ENCODE measurements at regions not wholly inside any gene's neighbourhood (a gene's known extent, or its start where the extent isn't known, plus 50 kb on each side); places are given as distances from the start of the nearest gene placed in this dataset.

DNA sequence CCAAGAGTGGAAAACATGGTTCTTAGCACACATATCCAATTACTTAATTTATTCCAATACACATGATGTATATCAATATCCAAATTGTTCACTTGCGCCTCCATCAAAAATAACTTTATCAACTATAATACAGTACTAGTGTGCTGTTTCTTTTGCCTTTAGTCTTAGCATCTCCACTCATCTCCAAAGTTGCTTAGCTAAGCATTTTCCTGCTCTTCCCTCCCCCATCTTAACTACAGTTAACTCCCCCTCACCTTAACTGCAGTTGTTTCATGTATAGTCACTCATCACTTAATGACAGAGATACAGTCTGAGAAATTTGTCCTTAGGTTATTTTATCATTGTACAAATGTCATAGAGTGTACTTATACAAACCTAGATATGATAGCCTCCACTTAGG is 705.2 kb upstream of the LINC00305 start:
- TF ChIP-seq ZFP30 (CRISPR knock-in tag; IDR thresholded peaks at IDR 0.05) = no peak
- TF ChIP-seq OSR1 (CRISPR knock-in tag; IDR thresholded peaks at IDR 0.05) = no peak
- TF ChIP-seq, protein P1, sequence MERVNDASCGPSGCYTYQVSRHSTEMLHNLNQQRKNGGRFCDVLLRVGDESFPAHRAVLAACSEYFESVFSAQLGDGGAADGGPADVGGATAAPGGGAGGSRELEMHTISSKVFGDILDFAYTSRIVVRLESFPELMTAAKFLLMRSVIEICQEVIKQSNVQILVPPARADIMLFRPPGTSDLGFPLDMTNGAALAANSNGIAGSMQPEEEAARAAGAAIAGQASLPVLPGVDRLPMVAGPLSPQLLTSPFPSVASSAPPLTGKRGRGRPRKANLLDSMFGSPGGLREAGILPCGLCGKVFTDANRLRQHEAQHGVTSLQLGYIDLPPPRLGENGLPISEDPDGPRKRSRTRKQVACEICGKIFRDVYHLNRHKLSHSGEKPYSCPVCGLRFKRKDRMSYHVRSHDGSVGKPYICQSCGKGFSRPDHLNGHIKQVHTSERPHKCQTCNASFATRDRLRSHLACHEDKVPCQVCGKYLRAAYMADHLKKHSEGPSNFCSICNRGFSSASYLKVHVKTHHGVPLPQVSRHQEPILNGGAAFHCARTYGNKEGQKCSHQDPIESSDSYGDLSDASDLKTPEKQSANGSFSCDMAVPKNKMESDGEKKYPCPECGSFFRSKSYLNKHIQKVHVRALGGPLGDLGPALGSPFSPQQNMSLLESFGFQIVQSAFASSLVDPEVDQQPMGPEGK (CRISPR knock-in tag; IDR thresholded peaks at IDR 0.05; ENCODE audit: borderline replicate concordance) = no peak
- no peak for TF ChIP-seq ZNF8 (CRISPR knock-in tag; IDR thresholded peaks at IDR 0.05)
- no peak for TF ChIP-seq RARB (CRISPR knock-in tag; IDR thresholded peaks at IDR 0.05)
- no peak for TF ChIP-seq ESRRG (CRISPR knock-in tag; IDR thresholded peaks at IDR 0.05)
- TF ChIP-seq, protein P2, sequence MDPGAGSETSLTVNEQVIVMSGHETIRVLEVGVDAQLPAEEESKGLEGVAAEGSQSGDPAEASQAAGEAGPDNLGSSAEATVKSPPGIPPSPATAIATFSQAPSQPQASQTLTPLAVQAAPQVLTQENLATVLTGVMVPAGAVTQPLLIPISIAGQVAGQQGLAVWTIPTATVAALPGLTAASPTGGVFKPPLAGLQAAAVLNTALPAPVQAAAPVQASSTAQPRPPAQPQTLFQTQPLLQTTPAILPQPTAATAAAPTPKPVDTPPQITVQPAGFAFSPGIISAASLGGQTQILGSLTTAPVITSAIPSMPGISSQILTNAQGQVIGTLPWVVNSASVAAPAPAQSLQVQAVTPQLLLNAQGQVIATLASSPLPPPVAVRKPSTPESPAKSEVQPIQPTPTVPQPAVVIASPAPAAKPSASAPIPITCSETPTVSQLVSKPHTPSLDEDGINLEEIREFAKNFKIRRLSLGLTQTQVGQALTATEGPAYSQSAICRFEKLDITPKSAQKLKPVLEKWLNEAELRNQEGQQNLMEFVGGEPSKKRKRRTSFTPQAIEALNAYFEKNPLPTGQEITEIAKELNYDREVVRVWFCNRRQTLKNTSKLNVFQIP (CRISPR knock-in tag; IDR thresholded peaks at IDR 0.05; ENCODE audit: borderline replicate concordance, low read depth) = no peak
- no peak for TF ChIP-seq ARNTL (CRISPR knock-in tag; IDR thresholded peaks at IDR 0.05; ENCODE audit: borderline replicate concordance, low read depth)
